ENCODE measurements at regions not wholly inside any gene's neighbourhood (a gene's known extent, or its start where the extent isn't known, plus 50 kb on each side); places are given as distances from the start of the nearest gene placed in this dataset.

DNA sequence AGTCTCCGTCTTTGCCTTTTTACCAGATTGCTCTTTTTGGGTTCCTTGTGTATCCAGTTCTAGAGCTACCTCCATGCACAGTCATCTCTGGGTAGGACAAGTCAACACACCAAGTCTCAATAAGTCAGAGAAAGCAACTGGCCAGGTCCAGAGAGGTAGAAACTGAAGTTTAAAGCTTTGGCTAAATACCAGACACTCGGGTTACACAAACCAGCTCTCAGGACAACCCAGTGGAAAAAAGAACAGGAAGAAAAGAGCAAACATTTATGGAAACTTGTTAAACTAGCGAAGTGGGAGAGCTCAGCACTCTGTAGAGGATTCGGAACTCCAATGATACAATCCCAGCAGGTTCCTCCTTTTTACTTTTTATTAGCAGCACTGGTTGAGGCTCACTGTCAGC is 291.0 kb upstream of the CPEB2 start:
- no peak for DNase-seq (ENCODE audit: low read depth)

DNA sequence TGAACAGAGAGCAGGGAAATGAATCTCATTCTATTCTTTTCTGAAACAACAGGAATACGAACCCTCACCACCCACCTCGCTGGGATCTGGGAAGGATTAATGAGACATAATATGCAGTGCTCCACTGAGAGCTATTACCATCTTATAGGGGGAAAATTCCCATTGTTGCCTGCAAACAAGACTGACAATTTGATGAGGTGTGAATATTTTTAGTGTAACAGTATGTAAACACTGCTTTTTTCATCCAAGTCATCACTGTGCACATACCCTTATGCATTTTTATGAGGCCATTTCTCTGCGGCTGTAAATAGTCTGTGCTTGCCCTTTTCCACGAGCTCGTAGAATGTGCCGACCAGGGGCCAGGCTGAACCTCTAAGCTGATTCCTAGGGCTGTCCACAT is 285.6 kb upstream of the CPEB2 start:
- no peak for DNase-seq (ENCODE audit: low read depth)

DNA sequence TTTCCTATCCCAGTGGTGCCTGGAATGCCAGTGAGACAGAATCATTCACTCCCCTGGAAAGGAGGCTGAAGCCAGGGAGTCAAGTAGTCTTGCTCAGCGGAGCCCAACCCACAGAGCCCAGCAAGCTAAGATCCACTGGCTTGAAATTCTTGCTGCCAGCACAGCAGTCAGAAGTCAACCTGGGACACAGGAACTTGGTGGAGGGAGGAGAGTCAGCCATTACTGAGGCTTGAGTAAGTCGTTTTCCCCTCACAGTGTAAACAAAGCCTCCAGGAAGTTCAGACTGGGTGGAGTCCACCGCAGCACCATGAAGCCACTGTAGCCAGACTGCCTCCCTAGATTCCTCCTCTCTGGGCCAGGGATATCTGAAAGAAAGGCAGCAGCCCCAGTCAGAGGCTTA is 283.2 kb upstream of the CPEB2 start:
- DNase-seq (ENCODE audit: low read depth): no peak

DNA sequence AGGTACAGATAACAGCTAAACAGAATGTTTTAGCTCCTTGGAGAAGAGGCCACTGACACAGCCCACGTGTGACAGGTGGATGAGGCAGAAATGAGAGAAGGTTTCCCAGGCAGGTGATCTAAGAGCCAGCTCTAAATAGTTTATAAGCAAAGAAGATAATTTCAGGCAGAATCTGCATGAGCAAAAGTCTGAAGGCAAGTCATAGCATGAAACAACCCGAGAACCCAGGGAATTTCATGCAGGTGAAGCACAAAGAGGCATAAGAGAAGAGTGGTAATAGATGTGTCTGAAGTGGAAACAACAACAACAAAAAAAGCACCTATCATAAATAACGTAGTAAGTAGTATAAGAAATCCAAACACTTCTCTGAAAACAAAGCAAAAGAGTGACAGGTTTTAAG is 275.8 kb upstream of the CPEB2 start:
- DNase-seq (ENCODE audit: low read depth): no peak

DNA sequence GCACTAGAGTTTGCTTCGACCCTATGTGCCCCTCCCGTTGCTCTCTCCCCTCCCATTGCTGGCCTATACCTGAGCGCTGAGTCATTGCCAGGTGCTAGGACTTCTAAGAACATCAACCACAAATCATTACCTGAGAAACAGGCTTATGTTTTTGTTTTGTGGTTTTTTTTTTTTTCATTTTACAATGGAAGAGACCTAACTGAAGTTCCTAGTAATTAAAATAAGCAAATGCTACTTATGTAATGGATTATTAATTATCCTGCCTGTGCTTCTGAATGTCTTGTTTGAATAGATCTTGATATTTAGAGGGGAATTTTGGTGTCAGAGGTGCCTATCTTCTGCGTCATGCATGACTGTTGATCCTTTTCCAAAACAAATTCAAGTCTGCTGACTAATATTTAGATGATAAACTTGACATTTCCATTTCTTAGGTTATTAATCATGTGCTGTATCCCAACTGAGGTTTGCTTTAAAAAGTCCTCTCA is 275.4 kb upstream of the CPEB2 start:
- peak; percentile 22 for DNase-seq (ENCODE audit: low read depth)

DNA sequence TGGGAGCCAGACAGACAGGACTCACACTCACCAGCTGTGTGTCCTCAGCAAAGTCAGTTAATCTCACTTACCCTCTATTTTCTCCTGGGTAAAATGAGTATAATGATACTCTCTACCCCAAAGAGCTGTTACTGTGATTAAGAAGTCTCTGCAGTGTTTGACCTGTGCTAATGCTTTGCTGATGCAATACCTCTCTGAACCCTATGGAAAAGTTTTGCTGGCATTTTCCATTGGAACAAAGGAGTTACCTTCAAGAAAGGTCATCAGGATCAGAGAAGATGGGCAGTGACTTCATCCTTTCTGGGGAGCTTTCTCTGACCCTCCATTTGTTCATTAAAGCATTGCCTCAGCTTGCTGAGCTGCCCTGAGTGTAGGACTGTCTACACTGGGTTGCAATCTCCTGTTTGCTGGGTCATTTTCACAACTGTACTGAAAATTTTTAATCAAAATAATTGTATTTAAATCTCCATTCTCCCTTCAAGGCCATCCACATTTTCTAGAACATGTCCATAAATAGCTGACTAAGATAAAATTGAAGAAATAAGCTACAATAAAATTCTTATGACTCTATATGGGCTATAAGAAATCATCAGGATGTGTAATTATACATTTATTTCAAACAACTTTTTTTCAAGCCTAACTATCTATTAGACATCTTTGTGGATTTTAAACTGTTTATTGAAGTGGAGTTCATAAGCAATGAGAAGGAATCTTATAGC is 272.8 kb upstream of the CPEB2 start:
- no peak for DNase-seq (ENCODE audit: low read depth)

DNA sequence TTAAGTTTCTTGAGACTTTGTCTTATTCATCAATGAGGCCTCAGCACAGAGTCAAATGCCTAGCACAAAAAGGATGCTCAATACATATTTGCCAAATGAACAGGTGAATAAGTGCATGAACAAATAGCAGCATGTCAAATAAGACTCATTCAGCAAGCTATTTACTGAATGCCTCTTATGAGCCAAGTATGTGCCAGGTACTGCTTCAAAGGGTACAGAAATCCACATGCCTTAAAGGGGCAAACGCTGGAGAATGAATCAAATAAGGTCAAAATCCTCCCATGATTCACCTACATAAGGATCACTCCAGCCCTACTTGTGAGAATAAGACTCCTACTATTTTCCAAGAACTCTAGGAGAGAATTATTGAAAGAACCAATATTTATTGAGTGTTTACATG is 260.2 kb upstream of the CPEB2 start:
- no peak for DNase-seq (ENCODE audit: low read depth)

DNA sequence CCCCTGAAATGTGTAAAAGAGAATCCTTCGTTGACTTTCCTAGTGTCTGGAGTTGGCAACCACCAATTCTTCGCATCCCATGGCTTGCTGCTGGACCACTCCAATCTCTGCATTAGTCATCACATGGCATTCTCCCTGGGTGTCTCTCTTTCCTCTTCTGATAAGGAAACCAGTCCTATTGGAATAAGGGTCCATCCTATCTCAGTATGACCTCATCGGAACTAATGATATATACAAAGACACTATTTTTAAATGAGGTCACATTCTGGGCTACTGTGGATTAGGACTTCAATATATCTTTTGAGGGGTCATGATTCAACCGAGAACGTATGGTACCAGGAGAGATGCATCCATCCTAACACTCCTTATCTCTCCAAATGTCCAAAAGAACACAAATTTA is 259.1 kb upstream of the CPEB2 start:
- DNase-seq (ENCODE audit: low read depth): no peak

DNA sequence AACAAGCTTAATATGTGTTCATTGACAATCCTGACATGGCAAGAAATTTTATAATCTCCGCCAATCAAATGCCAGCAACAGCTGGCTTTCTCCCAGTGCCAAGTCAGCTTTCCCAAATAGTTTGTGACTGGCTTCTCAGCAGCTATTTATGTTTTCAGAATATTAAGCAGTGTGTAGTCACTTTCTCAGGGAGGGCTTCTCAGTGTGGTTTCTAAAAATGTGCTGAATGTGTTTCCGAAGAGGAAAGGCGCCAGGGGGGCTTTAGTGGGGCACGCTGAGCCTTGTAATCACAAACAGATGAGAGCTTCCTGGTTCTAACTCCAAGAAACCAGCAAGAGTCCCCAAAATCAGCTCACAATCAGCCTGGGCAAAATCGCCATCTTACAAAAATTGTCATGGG is 258.7 kb upstream of the CPEB2 start:
- no peak for DNase-seq (ENCODE audit: low read depth)

DNA sequence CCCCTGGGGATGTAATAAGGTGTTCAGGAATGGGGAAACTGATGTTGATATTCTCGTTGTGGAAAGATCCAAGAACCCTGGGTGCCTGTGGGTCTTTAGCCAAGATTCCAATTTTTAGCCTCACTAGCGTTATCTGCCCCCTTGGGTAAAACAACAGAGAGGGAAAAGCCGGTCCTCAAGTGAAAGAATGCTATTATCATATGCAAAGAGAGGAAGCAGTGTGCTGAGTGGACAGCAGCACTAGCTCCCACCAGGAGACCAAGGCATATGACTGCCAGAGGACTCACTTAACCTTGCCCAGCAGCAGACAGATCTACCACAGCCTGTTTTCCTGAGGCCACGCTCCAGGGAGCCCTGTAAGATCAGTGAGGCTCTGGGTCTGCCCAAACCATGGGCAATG is 257.9 kb upstream of the CPEB2 start:
- no peak for DNase-seq (ENCODE audit: low read depth)

DNA sequence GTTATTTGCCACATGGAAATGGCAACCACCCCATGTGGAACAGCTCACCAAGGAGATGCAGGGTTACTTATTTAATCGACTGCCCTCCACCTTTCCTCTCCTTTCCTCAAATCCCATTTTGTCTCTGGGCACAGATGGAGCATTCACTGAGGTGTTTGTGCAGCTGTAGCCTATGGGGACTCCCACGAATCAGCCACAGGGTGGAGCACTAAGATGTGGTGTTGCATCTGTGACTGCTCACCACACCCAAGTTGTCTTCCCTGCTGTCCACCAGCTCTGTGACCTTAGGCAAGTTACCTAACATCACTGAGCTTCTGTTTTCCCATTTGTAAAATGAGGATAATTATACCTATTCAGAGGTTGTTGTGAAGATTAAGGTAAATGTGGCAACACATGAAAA is 252.4 kb upstream of the CPEB2 start:
- no peak for DNase-seq (ENCODE audit: low read depth)

DNA sequence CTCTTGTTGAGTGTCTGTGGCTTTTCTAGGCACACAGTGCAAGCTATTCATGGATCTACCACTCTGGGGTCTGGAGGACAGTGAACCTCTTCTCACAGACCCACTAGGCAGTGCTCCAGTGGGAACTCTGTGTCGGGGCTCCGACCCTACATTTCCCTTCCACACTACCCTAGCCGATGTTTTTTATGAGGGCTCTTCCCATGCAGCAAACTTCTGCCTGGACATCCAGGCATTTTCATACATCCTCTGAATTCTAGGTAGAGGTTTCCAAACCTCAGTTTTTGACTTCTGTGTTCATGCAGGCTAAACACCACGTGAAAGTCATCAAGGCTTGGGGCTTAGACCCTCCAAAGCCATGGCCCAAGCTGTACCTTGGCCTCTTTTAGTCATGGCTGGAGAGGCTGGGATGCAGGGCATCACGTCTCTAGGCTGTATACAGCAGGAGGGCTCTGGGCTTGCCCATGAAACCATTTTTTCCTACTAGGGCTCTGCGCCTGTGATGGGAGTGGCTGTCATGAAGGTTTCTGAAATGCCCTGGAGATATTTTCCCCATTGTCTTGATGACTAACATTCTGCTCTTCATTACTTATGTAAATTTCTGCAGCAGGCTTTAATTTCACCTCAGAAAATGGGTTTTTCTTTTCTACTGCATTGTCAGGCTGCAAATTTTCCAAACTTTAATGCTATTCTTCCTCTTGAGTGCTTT is 249.8 kb upstream of the CPEB2 start:
- DNase-seq (ENCODE audit: low read depth): no peak

DNA sequence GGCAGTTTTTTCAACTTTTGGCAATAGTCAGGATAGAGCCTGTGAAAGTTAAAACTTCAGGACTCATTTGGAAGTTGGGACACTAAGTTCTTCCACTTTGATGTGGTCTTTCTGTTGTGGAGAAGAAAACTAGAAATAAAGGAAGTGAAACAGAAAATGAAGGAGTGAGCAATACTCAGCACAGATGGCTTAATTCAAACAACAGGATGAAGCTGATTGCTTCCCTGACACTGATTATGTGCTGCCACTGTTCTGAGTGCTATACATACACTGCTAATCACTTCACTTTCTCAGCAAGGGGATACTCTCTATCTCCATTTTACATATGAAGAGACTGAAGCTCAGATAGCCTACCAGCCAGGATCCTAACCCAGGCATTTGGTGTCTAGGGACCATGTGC is 235.1 kb upstream of the CPEB2 start:
- DNase-seq (ENCODE audit: low read depth): no peak

DNA sequence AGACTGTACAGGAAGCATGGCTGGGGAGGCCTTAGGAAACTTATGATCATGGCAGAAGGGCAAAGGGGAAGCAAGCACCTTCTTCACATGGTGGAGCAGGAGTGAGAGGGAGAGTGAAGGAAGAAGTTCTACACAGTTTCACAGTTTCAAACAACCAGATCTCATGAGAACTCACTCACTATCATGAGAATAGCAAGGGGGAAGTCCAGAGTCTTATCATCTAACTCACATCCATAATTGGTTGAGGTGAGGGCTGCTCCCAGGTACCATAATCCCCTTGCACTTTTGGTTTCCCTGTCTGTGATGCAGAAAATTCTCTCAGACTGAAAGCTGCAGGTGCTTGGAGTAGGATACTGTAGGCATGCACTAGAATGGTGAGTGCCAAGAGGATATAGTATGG is 233.8 kb upstream of the CPEB2 start:
- no peak for DNase-seq (ENCODE audit: low read depth)

DNA sequence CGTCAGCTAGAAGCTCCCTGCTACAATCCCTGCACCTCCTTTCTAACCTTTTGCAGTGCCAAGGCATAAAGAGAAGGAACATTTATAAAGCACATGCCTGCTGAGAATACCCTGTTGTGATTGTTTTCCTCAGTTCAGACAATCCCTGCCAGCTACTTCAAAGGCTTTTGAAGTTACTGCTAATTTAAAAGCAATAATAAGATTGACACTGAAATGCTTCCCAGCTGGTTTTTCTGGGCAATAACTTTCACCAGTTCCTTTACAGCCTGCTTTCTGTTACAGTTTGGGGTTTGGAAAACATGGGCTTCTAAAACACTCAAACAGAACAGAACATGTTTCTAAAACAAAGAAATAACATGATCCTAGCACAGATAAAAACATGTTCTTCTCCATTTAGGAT is 232.3 kb upstream of the CPEB2 start:
- no peak for DNase-seq (ENCODE audit: low read depth)

DNA sequence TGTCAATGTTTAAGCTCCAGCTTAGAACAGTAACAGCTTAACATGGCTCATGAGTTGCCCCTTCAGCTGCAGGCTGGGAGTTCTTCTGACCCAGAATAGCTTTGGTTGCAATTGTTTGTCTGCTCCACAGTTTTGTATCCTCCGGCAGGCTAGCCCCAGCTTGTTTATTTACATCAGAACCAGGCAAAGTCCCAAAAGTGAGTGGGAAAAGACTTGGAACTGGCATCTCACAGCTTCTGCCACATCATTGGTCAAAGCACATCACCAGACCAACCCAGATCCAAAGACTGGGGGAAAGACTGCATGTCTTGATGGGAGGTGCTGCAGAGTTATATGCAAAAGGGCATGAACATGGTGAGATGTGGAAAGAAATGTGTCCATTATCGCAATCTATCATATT is 231.2 kb upstream of the CPEB2 start:
- DNase-seq (ENCODE audit: low read depth): no peak

DNA sequence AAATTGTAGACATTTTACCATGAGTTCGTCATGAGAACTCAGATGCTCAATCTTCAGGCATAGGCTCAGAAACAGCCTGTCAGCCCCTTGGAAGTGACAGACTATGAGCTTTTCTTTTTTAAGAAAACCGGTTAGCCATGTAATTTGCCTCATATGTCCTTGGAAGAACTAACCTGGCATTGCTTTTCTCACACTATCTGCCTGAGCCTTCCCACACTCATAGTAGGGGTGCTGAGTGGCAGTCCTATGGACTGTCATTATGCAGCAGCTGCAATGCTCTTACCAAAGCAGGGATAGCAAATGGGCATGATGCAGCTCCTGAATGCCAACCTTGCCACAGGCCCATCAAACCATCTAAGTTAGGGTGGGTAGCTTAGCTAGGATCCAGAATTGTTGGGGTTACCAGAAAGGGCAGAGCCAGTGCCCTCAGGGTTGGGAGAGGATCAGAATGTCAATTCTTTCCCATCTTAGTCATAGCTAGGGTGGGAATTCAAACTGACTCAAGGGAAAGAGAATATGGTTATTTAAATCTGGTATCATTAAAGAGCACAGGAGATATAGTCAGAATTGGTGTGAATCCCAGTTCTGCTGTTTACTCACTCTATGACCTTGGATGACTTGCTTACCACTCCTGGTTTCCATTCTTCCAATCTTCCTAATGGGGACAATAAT is 230.6 kb upstream of the CPEB2 start:
- DNase-seq (ENCODE audit: low read depth): no peak

DNA sequence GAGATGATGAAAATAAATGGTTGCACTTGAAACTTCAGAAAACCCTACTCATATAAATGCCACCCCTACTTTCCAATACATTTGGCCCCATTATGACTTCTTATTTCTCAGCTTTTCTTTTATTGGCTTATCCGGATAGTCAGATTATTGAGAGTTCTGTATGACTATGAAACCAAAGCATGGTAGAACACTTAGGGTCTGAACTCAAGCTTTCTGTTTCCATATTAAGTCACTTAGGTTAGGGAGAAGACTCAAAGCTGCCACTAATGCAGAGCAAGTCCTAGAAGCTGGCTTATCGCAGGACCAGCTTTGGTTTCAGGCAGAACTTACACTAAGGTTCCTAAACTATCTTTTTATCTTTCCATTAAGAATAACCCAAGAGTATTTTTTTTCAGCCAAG is 229.9 kb upstream of the CPEB2 start:
- no peak for DNase-seq (ENCODE audit: low read depth)

DNA sequence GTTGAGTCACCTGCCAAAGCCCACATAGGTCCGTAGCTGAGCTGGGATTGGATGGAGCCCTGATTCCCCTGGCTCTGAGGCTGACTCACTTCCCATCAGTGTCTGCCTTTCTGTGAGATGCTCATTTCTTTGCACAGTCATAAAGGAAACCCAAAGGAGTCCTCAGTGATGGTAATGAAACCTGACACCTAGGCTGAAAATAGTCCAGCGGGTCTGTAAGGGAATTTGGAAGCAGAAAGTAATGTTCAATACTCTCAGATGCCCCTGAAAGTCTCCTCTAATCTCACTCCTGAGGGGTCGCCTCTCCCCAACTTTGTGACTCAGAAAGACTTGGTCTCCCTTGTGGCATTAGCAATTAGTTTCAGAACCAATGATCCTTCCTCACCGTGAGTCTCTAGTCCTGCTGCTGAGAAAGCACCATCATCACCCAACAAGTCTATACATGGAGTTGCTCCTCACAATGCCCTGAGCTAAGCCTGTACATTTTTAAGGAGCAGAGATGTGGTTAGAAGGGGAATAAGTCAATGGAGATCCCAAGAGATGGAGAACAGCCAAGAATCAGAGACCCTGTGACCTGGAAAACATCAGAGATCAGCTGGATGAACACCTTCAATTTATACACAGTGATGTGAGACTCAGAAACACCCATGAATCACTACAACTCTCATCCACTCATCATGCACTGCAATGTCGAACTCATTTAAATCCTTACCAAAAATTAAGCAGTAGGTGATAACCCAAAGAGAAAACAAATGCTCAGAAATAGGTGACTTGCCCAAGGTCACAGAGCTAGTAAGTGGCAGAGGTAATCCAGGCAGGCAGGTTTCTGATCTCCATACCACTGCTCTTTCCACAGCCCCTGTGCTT is 219.0 kb upstream of the CPEB2 start:
- peak; percentile 43 for DNase-seq (ENCODE audit: low read depth)

DNA sequence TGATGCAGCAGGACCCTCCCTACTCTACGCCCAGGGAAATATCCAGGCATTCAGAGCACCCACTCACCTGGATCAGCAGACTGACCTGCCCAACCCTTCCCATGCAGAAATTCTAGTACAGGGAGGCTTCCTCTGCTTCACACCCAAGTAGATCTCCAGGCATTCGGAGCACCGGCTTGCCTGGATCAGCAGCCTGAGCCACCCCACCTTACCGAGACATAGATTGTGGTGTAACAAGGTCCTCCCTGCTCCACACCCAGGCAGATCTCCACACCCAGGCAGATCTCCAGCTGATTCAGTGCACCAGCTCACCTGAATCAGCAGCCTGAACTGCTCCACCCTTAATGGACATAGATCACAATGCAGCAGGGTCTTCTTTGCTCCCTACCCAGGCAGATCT is 215.1 kb upstream of the CPEB2 start:
- DNase-seq (ENCODE audit: low read depth): no peak

DNA sequence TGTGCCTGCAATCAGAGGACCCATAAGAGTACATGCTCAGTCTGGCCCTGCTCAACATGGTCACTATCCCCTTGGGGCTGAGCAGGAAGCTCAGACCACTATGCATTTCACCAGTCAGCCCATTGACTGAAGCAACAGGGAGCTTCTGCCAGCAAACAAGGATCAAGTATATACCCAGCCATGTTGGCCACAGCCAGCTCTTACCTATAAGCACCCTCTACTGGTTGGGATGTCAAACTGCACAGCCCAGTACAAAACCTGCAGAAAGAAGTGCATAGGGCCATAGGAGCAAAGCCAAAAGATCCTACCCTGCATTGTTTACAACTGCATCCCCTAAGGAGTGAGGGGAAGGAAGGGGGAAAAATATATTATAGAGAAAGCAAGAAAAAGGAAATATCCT is 214.4 kb upstream of the CPEB2 start:
- no peak for DNase-seq (ENCODE audit: low read depth)

DNA sequence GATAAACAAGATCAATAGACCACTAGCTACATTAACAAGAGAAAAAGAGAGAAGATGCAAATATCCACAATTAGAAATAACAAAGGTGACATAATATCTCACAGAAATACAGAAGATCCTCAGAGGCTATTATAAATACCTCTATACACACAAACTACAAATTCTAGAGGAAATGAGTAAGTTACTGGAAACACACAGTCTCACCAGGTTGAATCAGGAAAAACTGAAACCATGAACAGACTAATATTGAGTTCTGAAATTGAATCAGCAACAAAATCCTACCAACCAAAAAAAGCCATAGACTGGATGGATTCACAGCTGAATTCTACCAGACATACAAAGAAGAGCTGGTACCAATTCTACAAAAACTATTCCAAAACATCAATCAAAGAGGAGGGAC is 211.8 kb upstream of the CPEB2 start:
- no peak for DNase-seq (ENCODE audit: low read depth)

All from non-pigmented ciliary epithelial cell (primary cell).